H1 (cell line): ENCODE measurements at regions not wholly inside any gene's neighbourhood (a gene's known extent, or its start where the extent isn't known, plus 50 kb on each side); places are given as distances from the start of the nearest gene placed in this dataset.

ENCODE experiments used
- CTCF ChIA-PET: fragments of 300-600 bp; sonication (Branson Sonifier 250); formaldehyde crosslinking; loops from one replicate; lab custom pipeline; 2021; ENCODE audit not compliant: partially characterized antibody; lab: Charles Lee
- POLR2A ChIA-PET: fragments of 300-600 bp; sonication (Branson Sonifier 250); formaldehyde crosslinking; loops from one replicate; lab custom pipeline; 2021; ENCODE audit warnings: inconsistent platforms; ENCODE audit not compliant: partially characterized antibody; lab: Charles Lee
- DNase-seq, 2 experiments: peaks; one replicate each; pipeline versions ENCODE4 v3.0.0 to v3.0.0-alpha.2; 2010 to 2022; ENCODE audit warnings: low spot score in 2 of 2, low read depth in 1 of 2, mixed read lengths in 1 of 2
- FAIRE-seq: peaks from 2 replicates; lab custom pipeline; 2011; peaks lifted over from hg19 to GRCh38; lab: Jason Lieb, UNC
- H2AFZ ChIP-seq: 2 replicates; pipeline ENCODE4 v1.8.1; 2012; ENCODE audit warnings: low read length, inconsistent platforms
- H2AK5ac ChIP-seq: 2 replicates; pipeline ENCODE4 v1.6.1; 2013; ENCODE audit warnings: low read depth, low read length
- H2BK120ac ChIP-seq: replicated peaks from 2 replicates; pipeline ENCODE3; 2013; ENCODE audit warnings: low read depth, low read length, inconsistent platforms
- H2BK12ac ChIP-seq: 2 replicates; pipeline ENCODE4 v1.6.1; 2013; ENCODE audit warnings: low read depth, low read length
- H2BK15ac ChIP-seq: 2 replicates; pipeline ENCODE4 v1.6.1; 2013; ENCODE audit warnings: low read length
- H2BK20ac ChIP-seq: 2 replicates; pipeline ENCODE4 v1.6.1; 2013; ENCODE audit warnings: low read length
- H2BK5ac ChIP-seq: 2 replicates; pipeline ENCODE4 v1.6.1; 2013; ENCODE audit warnings: low read depth, low read length
- H3K14ac ChIP-seq: 2 replicates; pipeline ENCODE4 v1.6.1; 2013; ENCODE audit warnings: inconsistent platforms; ENCODE audit not compliant: insufficient read length
- H3K18ac ChIP-seq: 2 replicates; pipeline ENCODE4 v1.6.1; 2013; ENCODE audit warnings: low read length; ENCODE audit errors: extremely low read depth
- H3K23ac ChIP-seq: 2 replicates; pipeline ENCODE4 v1.6.1; 2013; ENCODE audit warnings: inconsistent platforms; ENCODE audit not compliant: insufficient read length
- H3K23me2 ChIP-seq: 2 replicates; pipeline ENCODE4 v1.6.1; 2013; ENCODE audit warnings: low read depth, low read length
- H3K27ac ChIP-seq: 2 replicates; pipeline ENCODE4 v1.6.1; 2011; ENCODE audit warnings: low read depth, low read length, inconsistent platforms
- H3K27me3 ChIP-seq, 4 experiments: replicated peaks in 1 of 4; 1 replicate in 1 of 4; 2 replicates in 3 of 4; pipeline versions ENCODE4 v1.6.1 to v1.8.1; 2011 to 2013; ENCODE audit warnings: low read length in 3 of 4, mild to moderate bottlenecking in 3 of 4, inconsistent platforms in 2 of 4, mixed read lengths in 2 of 4, moderate library complexity in 1 of 4; ENCODE audit not compliant: control insufficient read depth in 3 of 4, insufficient read depth in 3 of 4; ENCODE audit errors: extremely low read depth in 1 of 4
- H3K36me3 ChIP-seq, 4 experiments: 2 replicates each; pipeline versions ENCODE4 v1.6.1 to v1.8.1; 2011 to 2013; ENCODE audit warnings: mild to moderate bottlenecking in 4 of 4, low read length in 3 of 4, moderate library complexity in 2 of 4, control low read depth in 1 of 4, inconsistent platforms in 1 of 4; ENCODE audit not compliant: insufficient read depth in 4 of 4, control insufficient read depth in 2 of 4
- H3K4ac ChIP-seq: replicated peaks from 2 replicates; pipeline ENCODE3; 2013; ENCODE audit warnings: low read length, low read depth, mixed read lengths, inconsistent platforms; ENCODE audit not compliant: insufficient read length
- H3K4me1 ChIP-seq, 4 experiments: replicated peaks in 1 of 4; 1 replicate in 1 of 4; 2 replicates in 3 of 4; pipeline versions ENCODE4 v1.6.1 to v1.8.1; 2011 to 2013; ENCODE audit warnings: low read length in 3 of 4, inconsistent platforms in 2 of 4, mixed read lengths in 1 of 4; ENCODE audit not compliant: insufficient read depth in 4 of 4, control insufficient read depth in 3 of 4
- H3K4me2 ChIP-seq, 2 experiments: 2 replicates each; pipeline versions ENCODE4 v1.6.1 to v1.8.1; 2011 to 2013; ENCODE audit warnings: low read depth in 2 of 2, low read length in 2 of 2, control low read depth in 1 of 2, inconsistent platforms in 1 of 2, mild to moderate bottlenecking in 1 of 2; ENCODE audit not compliant: insufficient read depth in 1 of 2
- H3K4me3 ChIP-seq, 4 experiments: fragments of 200-600, 300-600 bp in 1 of 4; sonication (generic), shearing (Covaris generic), sonication (Bioruptor Twin) in 1 of 4; 2 replicates each; pipeline versions ENCODE4 v1.5.1 to v1.8.1; 2011 to 2016; ENCODE audit warnings: low read length in 4 of 4, low read depth in 3 of 4, control low read depth in 2 of 4, inconsistent platforms in 2 of 4, mild to moderate bottlenecking in 2 of 4, mixed read lengths in 1 of 4, moderate library complexity in 1 of 4; ENCODE audit not compliant: insufficient read depth in 2 of 4; ENCODE audit errors: extremely low read depth in 1 of 4
- H3K56ac ChIP-seq: replicated peaks from 2 replicates; pipeline ENCODE3; 2013; ENCODE audit warnings: low read depth, mild to moderate bottlenecking, mixed read lengths, low read length, inconsistent platforms; ENCODE audit not compliant: insufficient read length
- H3K79me1 ChIP-seq: 2 replicates; pipeline ENCODE4 v1.6.1; 2013; ENCODE audit warnings: low read depth, low read length, control low read depth
- H3K79me2 ChIP-seq, 2 experiments: 2 replicates each; pipeline versions ENCODE4 v1.6.1 to v1.8.1; 2012 to 2013; ENCODE audit warnings: low read length in 2 of 2, mild to moderate bottlenecking in 2 of 2, inconsistent platforms in 1 of 2; ENCODE audit not compliant: insufficient read depth in 2 of 2, control insufficient read depth in 1 of 2
- H3K9ac ChIP-seq, 4 experiments: replicated peaks in 1 of 4; 1 replicate in 1 of 4; 2 replicates in 3 of 4; pipeline versions ENCODE4 v1.6.1 to v1.8.1; 2011 to 2013; ENCODE audit warnings: low read depth in 3 of 4, low read length in 3 of 4, control low read depth in 2 of 4, mild to moderate bottlenecking in 2 of 4, moderate library complexity in 2 of 4, inconsistent platforms in 1 of 4; ENCODE audit errors: extremely low read depth in 1 of 4
- H3K9me3 ChIP-seq, 2 experiments: 2 replicates each; pipeline versions ENCODE4 v1.6.1 to v1.8.1; 2012 to 2013; ENCODE audit warnings: mild to moderate bottlenecking in 2 of 2, moderate library complexity in 2 of 2, control low read depth in 1 of 2, inconsistent platforms in 1 of 2, low read depth in 1 of 2, low read length in 1 of 2, mixed read lengths in 1 of 2; ENCODE audit not compliant: insufficient read depth in 2 of 2
- H4K20me1 ChIP-seq, 2 experiments: replicated peaks in 1 of 2; 2 replicates each; pipeline versions ENCODE3 to v1.8.1; 2011 to 2013; ENCODE audit warnings: inconsistent platforms in 2 of 2, low read length in 2 of 2, mild to moderate bottlenecking in 1 of 2; ENCODE audit not compliant: insufficient read depth in 2 of 2, control insufficient read depth in 1 of 2
- H4K5ac ChIP-seq: 2 replicates; pipeline ENCODE4 v1.6.1; 2013; ENCODE audit warnings: low read length, low read depth, mixed read lengths, inconsistent platforms; ENCODE audit not compliant: insufficient read length
- H4K8ac ChIP-seq: 2 replicates; pipeline ENCODE4 v1.8.0; 2013; ENCODE audit warnings: mild to moderate bottlenecking, moderate library complexity, low read length, inconsistent platforms; ENCODE audit not compliant: insufficient read depth; ENCODE audit errors: extremely low read depth
- H4K91ac ChIP-seq: replicated peaks from 2 replicates; pipeline ENCODE3; 2013; ENCODE audit warnings: low read length, mixed read lengths, inconsistent platforms; ENCODE audit not compliant: insufficient read length
- RFX5 ChIP-seq: IDR thresholded peaks from 2 replicates; pipeline ENCODE4 v1.6.1; 2011; ENCODE audit warnings: low read depth, low read length, improper control_type of control experiment, borderline replicate concordance
- RXRA ChIP-seq: IDR thresholded peaks from 2 replicates; pipeline ENCODE4 v1.6.1; 2011; ENCODE audit warnings: low read depth, mild to moderate bottlenecking, low read length, moderate library complexity; ENCODE audit not compliant: insufficient read depth
- WGBS, 2 experiments: shearing (Covaris generic) in 1 of 2; methylation state at CpG; one replicate each; pipeline versions ENCODE4 v1.1.6 to v1.1.7; 2013 to 2015; ENCODE audit warnings: low lambda C conversion rate in 2 of 2, mixed read lengths in 2 of 2, inconsistent platforms in 1 of 2, low coverage in 1 of 2, missing lambda C conversion rate in 1 of 2; ENCODE audit not compliant: insufficient replicate concordance in 2 of 2, insufficient coverage in 1 of 2, insufficient read length in 1 of 2; ENCODE audit errors: extremely low coverage in 1 of 2, missing lambda C conversion rate in 1 of 2; 5-methylcytosine and 5-hydroxymethylcytosine counted together

DNA sequence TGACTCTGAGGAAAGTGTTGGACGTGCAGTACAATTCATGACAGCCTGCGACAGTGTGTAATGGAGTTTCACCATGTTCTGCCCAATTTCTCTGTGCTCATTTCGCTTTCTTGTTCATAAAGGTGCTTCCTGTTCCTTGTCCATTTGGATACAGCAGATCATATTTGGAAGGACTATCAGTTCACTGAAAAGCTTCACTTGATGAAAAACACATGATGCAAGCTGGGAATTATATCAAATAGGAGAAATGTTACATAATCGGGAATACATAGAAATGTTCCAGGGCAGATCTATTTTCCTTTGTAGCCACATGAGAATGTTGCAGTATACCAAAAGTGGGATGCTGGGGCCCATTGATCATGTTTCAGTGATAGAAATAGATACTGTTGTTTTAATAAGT lies 266.3 kb upstream of the SLC14A2 start:
- Histone ChIP-seq H4K91ac (no peak overlapping the region), H3K79me2 (no peaks in the 10 kb centered on the region), H3K14ac (no peak overlapping the region), H3K36me3 (no peaks in the 10 kb centered on the region), H2BK12ac (no peak overlapping the region), H3K79me1 (no peaks in the 10 kb centered on the region), H3K4me1 (no peaks in the 10 kb centered on the region), H3K23ac (no peak overlapping the region), H3K56ac (no peak overlapping the region), H3K23me2 (no peaks in the 10 kb centered on the region), H2BK5ac (no peak overlapping the region), H4K20me1 (no peaks in the 10 kb centered on the region), H2AFZ (no peak overlapping the region), H3K4me3 (no peak overlapping the region), H3K4me2 (no peak overlapping the region), H2BK15ac (no peak overlapping the region), H2BK120ac (no peak overlapping the region), H3K27ac (no peak overlapping the region), H4K8ac (no peak overlapping the region), H3K9ac (no peak overlapping the region), H3K27me3 (peaks cover 0 to 1% (median 0%) of the 10 kb centered on the region in 4 experiments; a peak in 1 of 7 replicates), H3K18ac (no peak overlapping the region), H2AK5ac (no peak overlapping the region), H4K5ac (no peak overlapping the region), H3K4ac (no peak overlapping the region), H2BK20ac (no peak overlapping the region), H3K9me3 (no peaks in the 10 kb centered on the region)
- no peak for FAIRE-seq
- ChIA-PET POLR2A (no interaction called here), CTCF (interaction anchor here (0.5 to 1.4 kb wide), 2 partner anchors 75 to 336 kb away, joined by 3 read pairs; no protein-coding TSS in a partner anchor)
- 94% methylated on average over 4 of the region's 4 CpGs; no CpG with 5 or more reads in 1 of the 2 experiments for WGBS, 2 experiments
- no peak for DNase-seq
- no peak for TF ChIP-seq RFX5
- TF ChIP-seq RXRA = no peak
